Kidney epithelial cell (primary cell): ENCODE measurements at regions not wholly inside any gene's neighbourhood (a gene's known extent, or its start where the extent isn't known, plus 50 kb on each side); places are given as distances from the start of the nearest gene placed in this dataset.
"Not testable (repeated sequence)": the region's sequence is repeated elsewhere in the genome, so short reads cannot be mapped to it uniquely, and the experiment has no call there.

ENCODE experiments used
- DNase-seq: peaks from one replicate; pipeline ENCODE4 v3.0.0-alpha.2; 2010; ENCODE audit warnings: low read depth
- H3K27me3 ChIP-seq: 2 replicates; pipeline ENCODE4 v1.6.0; 2011; ENCODE audit warnings: low read length; ENCODE audit not compliant: control insufficient read depth, insufficient read depth
- H3K36me3 ChIP-seq: 2 replicates; pipeline ENCODE4 v1.5.1; 2011; ENCODE audit warnings: low read length; ENCODE audit not compliant: control insufficient read depth, insufficient read depth
- H3K4me3 ChIP-seq: 2 replicates; pipeline ENCODE4 v1.5.1; 2011; ENCODE audit warnings: low read depth, mild to moderate bottlenecking, control low read depth, low read length
- TF ChIP-seq, protein P1 (sequence below): IDR thresholded peaks from 2 replicates; pipeline ENCODE4 v1.5.1; 2011; ENCODE audit warnings: mild to moderate bottlenecking, moderate library complexity, low read length, control low read depth, inconsistent platforms; ENCODE audit not compliant: insufficient read depth, poor library complexity, severe bottlenecking

DNA sequence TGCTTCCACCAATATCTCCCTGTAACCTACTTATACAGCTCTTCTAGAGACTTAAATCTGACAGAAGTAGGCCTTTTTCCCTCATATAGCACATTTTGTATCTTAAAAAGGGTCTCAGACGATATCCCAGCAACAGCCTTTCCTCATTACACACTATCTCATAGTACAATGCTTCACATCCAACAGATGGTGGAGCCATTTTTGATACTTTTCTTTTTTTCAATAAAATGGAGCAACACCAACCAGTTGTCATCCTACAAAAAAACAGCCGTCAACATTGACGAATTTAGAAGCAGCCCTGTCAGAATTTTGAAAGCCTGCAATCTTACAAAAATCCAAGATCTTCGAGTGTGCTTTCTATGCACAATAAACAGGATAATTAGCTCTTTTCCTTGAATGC is 145.9 kb upstream of the NEBL start:
- no peaks in the 10 kb centered on the region for H3K36me3 ChIP-seq
- no peak overlapping the region for H3K4me3 ChIP-seq
- DNase-seq = no peak
- no peaks in the 10 kb centered on the region for H3K27me3 ChIP-seq
- TF ChIP-seq, protein P1, sequence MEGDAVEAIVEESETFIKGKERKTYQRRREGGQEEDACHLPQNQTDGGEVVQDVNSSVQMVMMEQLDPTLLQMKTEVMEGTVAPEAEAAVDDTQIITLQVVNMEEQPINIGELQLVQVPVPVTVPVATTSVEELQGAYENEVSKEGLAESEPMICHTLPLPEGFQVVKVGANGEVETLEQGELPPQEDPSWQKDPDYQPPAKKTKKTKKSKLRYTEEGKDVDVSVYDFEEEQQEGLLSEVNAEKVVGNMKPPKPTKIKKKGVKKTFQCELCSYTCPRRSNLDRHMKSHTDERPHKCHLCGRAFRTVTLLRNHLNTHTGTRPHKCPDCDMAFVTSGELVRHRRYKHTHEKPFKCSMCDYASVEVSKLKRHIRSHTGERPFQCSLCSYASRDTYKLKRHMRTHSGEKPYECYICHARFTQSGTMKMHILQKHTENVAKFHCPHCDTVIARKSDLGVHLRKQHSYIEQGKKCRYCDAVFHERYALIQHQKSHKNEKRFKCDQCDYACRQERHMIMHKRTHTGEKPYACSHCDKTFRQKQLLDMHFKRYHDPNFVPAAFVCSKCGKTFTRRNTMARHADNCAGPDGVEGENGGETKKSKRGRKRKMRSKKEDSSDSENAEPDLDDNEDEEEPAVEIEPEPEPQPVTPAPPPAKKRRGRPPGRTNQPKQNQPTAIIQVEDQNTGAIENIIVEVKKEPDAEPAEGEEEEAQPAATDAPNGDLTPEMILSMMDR = no peak

- no peaks in the 10 kb centered on the region for H3K36me3 ChIP-seq
- H3K4me3 ChIP-seq = no peak overlapping the region
- TF ChIP-seq, protein P1 = no peak
- no peak for DNase-seq
- H3K27me3 ChIP-seq = no peaks in the 10 kb centered on the region
These were observed 145.4 kb upstream of the NEBL start for GRCh38 chr10:21042536-21042935.

DNA sequence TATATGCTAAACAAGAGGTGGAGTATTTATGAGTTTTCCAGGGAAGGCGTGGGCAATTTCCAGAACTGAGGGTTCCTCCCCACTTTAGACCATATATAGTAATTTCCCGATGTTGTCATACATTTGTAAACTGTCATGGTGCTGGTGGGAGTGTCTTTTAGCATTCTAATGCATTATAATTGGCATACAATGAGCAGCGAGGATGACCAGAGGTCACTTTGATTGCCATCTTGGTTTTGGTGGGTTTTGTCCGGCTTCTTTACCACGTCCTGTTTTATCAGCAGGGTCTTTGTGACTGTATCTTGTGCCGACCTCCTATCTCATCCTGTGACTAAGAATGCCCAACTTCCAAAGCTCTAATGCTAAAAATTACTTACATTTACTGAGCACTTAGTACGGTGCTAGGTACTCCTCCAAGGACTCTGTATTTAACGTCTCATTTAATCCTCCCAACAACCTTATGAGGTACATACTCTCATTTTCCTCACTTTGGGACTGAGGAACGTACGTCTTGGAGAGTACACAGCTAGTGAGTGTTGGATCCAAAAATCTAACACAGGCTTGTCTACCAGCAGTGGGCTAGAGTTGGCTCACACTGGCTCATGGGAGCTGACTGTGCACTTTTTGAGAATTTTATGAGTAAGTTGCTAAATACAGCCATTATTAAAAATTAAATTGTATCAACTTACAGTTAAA is 144.8 kb upstream of the NEBL start:
- H3K27me3 ChIP-seq = no peaks in the 10 kb centered on the region
- DNase-seq = no peak
- TF ChIP-seq, protein P1 = no peak
- no peak overlapping the region for H3K4me3 ChIP-seq
- no peaks in the 10 kb centered on the region for H3K36me3 ChIP-seq

DNA sequence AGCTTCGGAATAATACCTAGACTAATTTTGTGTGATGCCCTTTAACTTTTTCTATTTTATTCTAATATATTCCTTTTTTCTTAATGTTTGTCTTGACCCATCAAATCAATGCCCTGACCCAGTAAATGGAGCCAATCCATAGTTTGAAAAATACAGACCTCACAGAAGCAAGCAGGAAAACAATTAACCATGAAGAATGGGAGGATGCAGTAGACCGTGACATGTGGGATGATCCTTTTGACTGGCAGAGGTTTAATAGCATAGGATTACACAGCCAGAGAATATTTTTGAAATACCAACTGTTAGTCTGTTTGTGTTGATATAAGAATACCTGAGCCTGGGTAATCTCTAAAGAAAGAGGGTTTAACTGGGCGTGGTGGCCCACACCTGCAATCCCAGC is 142.6 kb upstream of the NEBL start:
- Histone ChIP-seq H3K36me3 (no peaks in the 10 kb centered on the region), H3K4me3 (no peak overlapping the region), H3K27me3 (no peaks in the 10 kb centered on the region)
- TF ChIP-seq, protein P1 = no peak
- DNase-seq = no peak

GRCh38 chr10:21036757-21037156 is 139.6 kb upstream of the NEBL start:
- Histone ChIP-seq H3K36me3 (no peaks in the 10 kb centered on the region), H3K4me3 (no peak overlapping the region), H3K27me3 (no peaks in the 10 kb centered on the region)
- TF ChIP-seq, protein P1 = no peak
- no peak for DNase-seq

DNA sequence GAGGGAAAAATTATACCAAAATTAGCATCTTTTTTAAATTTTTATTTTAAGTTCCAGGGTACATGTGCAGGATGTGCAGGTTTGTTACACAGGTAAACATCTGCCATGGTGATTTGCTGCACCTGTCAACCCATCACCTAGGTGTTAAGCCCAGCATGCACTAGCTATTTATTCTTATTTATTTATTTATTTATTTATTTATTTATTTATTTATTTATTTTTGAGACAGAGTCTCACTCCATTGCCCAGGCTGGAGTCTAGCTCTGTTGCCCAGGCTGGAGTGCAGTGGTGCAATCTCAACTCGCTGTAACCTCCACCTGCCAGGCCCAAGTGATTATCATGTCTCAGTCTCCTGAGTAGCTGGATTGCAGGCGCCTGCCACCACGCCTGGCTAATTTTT is 137.7 kb upstream of the NEBL start:
- not testable (repeated sequence) for DNase-seq, H3K4me3 ChIP-seq, H3K27me3 ChIP-seq, H3K36me3 ChIP-seq
